ENCODE measurements at regions not wholly inside any gene's neighbourhood (a gene's known extent, or its start where the extent isn't known, plus 50 kb on each side); places are given as distances from the start of the nearest gene placed in this dataset.
A peak's percentile ranks its signal among the peaks of the same experiment; 100 is the strongest.

DNA sequence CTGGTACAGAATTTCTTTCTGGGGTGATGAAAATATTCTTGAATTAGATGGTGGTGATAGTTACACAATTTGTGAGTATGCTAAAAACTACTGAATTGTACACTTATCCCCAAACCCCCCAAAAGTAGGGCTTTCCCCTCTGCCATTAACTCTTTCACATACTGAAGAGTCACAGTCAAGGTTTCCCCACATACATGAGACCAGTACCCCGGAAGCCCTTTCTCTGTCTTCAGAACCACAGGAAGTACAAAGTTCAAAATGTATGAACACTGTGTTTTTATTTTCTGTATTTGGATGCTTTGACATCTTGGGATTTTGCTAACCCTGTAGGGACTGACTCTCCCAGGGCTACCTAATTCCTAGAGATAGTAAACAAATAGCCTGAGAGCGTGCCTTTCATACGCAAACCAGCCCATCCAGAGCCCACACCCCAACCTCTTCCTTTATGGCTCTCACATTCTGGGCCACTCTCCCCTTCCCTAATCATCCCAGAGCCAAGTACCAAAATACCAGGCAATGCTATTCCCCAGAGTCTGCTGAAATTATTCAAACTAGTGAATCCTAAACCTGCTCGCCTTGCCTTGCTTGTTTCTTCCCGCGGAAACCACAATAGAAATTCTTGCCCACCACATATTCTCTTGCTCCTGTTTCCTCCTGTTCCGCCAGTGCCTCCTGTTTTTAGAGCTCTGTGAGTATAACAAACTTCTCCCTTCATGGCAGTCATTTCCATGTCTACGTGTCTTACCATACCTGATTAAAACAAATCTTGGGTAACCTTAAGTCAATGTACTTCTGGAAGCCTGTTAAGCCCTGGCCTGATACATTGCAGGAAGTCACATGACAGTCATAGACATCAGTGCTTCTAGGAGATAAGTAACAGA, 524.8 kb downstream of the FUT8 start:
- no peak for TF ChIP-seq EZH2phosphoT487 (IDR thresholded peaks at IDR 0.05)
- TF ChIP-seq, protein P1, sequence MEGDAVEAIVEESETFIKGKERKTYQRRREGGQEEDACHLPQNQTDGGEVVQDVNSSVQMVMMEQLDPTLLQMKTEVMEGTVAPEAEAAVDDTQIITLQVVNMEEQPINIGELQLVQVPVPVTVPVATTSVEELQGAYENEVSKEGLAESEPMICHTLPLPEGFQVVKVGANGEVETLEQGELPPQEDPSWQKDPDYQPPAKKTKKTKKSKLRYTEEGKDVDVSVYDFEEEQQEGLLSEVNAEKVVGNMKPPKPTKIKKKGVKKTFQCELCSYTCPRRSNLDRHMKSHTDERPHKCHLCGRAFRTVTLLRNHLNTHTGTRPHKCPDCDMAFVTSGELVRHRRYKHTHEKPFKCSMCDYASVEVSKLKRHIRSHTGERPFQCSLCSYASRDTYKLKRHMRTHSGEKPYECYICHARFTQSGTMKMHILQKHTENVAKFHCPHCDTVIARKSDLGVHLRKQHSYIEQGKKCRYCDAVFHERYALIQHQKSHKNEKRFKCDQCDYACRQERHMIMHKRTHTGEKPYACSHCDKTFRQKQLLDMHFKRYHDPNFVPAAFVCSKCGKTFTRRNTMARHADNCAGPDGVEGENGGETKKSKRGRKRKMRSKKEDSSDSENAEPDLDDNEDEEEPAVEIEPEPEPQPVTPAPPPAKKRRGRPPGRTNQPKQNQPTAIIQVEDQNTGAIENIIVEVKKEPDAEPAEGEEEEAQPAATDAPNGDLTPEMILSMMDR (IDR thresholded peaks at IDR 0.05) = no peak
- TF ChIP-seq EZH2 (IDR thresholded peaks at IDR 0.05) = no peak
- no peaks in the 10 kb centered on the region for H3K9me3 Mint-ChIP-seq
- Histone ChIP-seq H4K20me1 (ENCODE audit: low read depth) (no peaks in the 10 kb centered on the region), H3K36me3 (no peaks in the 10 kb centered on the region), H3F3A (ENCODE audit: low read depth) (no peaks in the 10 kb centered on the region), H3K9me3 (ENCODE audit: low read depth) (no peaks in the 10 kb centered on the region), H3K4me2 (no peak overlapping the region), H3K27me3 (no peaks in the 10 kb centered on the region), H3K9ac (no peak overlapping the region), H3K4me1 (peaks cover 9% of the 10 kb centered on the region), H3K79me2 (ENCODE audit: low read depth) (no peaks in the 10 kb centered on the region), H3K4me3 (no peak overlapping the region), H3K27ac (no peak overlapping the region), H2AFZ (replicated peaks) (peak overlapping the region; percentile 14)
- DNase-seq (ENCODE audit: low spot score) = no peak
- H3K36me3 Mint-ChIP-seq = no peaks in the 10 kb centered on the region
- H3K4me3 Mint-ChIP-seq = no peak overlapping the region
- H3K4me1 Mint-ChIP-seq = peaks cover 11% of the 10 kb centered on the region
- H3K27ac Mint-ChIP-seq = no peak overlapping the region
- no peaks in the 10 kb centered on the region for H3K27me3 Mint-ChIP-seq (ENCODE audit: insufficient read depth, low read depth)

DNA sequence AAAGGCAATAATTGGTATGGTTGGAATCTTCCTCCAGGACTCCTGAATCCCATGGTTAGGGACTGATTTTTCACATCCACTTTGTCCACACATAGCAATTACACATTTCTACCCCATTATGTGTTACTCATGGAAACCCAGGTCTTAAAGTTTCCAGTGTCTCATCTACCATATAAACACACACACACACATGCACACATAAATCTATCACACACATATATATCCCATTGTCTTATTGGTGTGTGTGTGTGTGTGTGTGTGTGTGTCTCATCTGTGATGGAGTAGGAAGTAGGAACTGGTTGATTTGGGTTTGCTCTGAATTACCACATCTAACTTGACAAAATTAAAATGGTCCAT, 525.4 kb downstream of the FUT8 start:
- no peak overlapping the region for H2AFZ ChIP-seq (replicated peaks)
- TF ChIP-seq EZH2phosphoT487 (IDR thresholded peaks at IDR 0.05) = no peak
- no peak for TF ChIP-seq EZH2 (IDR thresholded peaks at IDR 0.05)
- TF ChIP-seq, protein P1 (IDR thresholded peaks at IDR 0.05) = no peak
- DNase-seq (ENCODE audit: low spot score) = no peak
- no peaks in the 10 kb centered on the region for H3K36me3 ChIP-seq
- no peaks in the 10 kb centered on the region for H3F3A ChIP-seq (ENCODE audit: low read depth)
- H3K36me3 Mint-ChIP-seq = no peaks in the 10 kb centered on the region
- H3K9ac ChIP-seq = no peak overlapping the region
- peaks cover 11% of the 10 kb centered on the region for H3K4me1 Mint-ChIP-seq
- no peaks in the 10 kb centered on the region for H3K27me3 Mint-ChIP-seq (ENCODE audit: insufficient read depth, low read depth)
- H3K4me3 Mint-ChIP-seq = no peak overlapping the region
- no peak overlapping the region for H3K27ac Mint-ChIP-seq
- H3K79me2 ChIP-seq (ENCODE audit: low read depth) = no peaks in the 10 kb centered on the region
- H3K9me3 ChIP-seq (ENCODE audit: low read depth) = no peaks in the 10 kb centered on the region
- H3K27ac ChIP-seq = no peak overlapping the region
- no peak overlapping the region for H3K4me3 ChIP-seq
- H3K27me3 ChIP-seq = no peaks in the 10 kb centered on the region
- no peaks in the 10 kb centered on the region for H4K20me1 ChIP-seq (ENCODE audit: low read depth)
- H3K4me1 ChIP-seq = peaks cover 9% of the 10 kb centered on the region
- no peaks in the 10 kb centered on the region for H3K9me3 Mint-ChIP-seq
- H3K4me2 ChIP-seq = no peak overlapping the region

DNA sequence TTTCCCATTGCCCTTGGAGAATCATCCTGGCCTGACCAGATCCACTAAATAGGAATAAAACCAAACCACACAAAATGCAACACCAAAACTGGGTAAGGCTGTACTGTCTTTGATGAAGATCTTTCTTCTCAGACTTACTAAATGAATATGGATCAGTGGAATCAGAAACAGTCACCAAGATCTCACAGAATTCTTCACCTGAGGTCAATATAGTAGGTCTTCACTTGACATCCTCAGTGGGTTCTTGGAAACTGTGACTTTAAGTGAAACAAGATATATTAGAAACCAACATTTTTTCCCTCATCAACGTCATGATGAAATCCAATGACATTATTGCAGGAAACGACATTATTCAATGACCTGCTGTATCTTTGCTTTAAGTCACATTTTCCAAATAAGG, 526.2 kb downstream of the FUT8 start:
- Histone ChIP-seq H3K9me3 (ENCODE audit: low read depth) (no peaks in the 10 kb centered on the region), H4K20me1 (ENCODE audit: low read depth) (no peaks in the 10 kb centered on the region), H3K27ac (no peak overlapping the region), H2AFZ (replicated peaks) (no peak overlapping the region), H3K4me2 (no peak overlapping the region), H3K4me1 (peaks cover 9% of the 10 kb centered on the region), H3K36me3 (no peaks in the 10 kb centered on the region), H3K27me3 (no peaks in the 10 kb centered on the region), H3F3A (ENCODE audit: low read depth) (no peaks in the 10 kb centered on the region), H3K4me3 (no peak overlapping the region), H3K9ac (no peak overlapping the region), H3K79me2 (ENCODE audit: low read depth) (no peaks in the 10 kb centered on the region)
- H3K4me3 Mint-ChIP-seq = no peak overlapping the region
- H3K27ac Mint-ChIP-seq = no peak overlapping the region
- DNase-seq (ENCODE audit: low spot score) = no peak
- H3K4me1 Mint-ChIP-seq = peaks cover 11% of the 10 kb centered on the region
- no peaks in the 10 kb centered on the region for H3K36me3 Mint-ChIP-seq
- no peaks in the 10 kb centered on the region for H3K27me3 Mint-ChIP-seq (ENCODE audit: insufficient read depth, low read depth)
- no peaks in the 10 kb centered on the region for H3K9me3 Mint-ChIP-seq
- no peak for TF ChIP-seq EZH2phosphoT487 (IDR thresholded peaks at IDR 0.05)
- no peak for TF ChIP-seq EZH2 (IDR thresholded peaks at IDR 0.05)
- TF ChIP-seq, protein P1 (IDR thresholded peaks at IDR 0.05) = no peak

All from neural progenitor cell (in vitro differentiated cells).